Brain microvascular endothelial cell (primary cell): ENCODE measurements at regions not wholly inside any gene's neighbourhood (a gene's known extent, or its start where the extent isn't known, plus 50 kb on each side); places are given as distances from the start of the nearest gene placed in this dataset.

ENCODE experiments used
- DNase-seq: peaks from one replicate; pipeline ENCODE4 v3.0.0-alpha.2; 2020
- H3K27ac ChIP-seq: fragments of 250-450 bp; sonication (Bioruptor Pico); 2 replicates; pipeline ENCODE4 v1.5.1; 2020; ENCODE audit warnings: mild to moderate bottlenecking, moderate library complexity
- H3K27me3 ChIP-seq: fragments of 250-450 bp; sonication (Bioruptor Pico); replicated peaks from 2 replicates; pipeline ENCODE4 v1.5.1; 2020; ENCODE audit warnings: mild to moderate bottlenecking
- H3K36me3 ChIP-seq: fragments of 250-450 bp; sonication (Bioruptor Pico); replicated peaks from 2 replicates; pipeline ENCODE4 v1.5.1; 2020; ENCODE audit warnings: mild to moderate bottlenecking
- H3K4me3 ChIP-seq: 2 replicates; pipeline ENCODE4 v1.5.1; 2011; ENCODE audit warnings: low read depth, mild to moderate bottlenecking, control low read depth, low read length, moderate library complexity
- CTCF ChIP-seq: IDR thresholded peaks from 2 replicates; pipeline ENCODE4 v1.5.1; 2011; ENCODE audit warnings: low read depth, mild to moderate bottlenecking, moderate library complexity, low read length, control low read depth, inconsistent platforms; ENCODE audit errors: missing control alignments
- in situ Hi-C: cut with HindIII; loops from 2 replicates; pipeline ENCODE4 v1.10.0; 2017; ENCODE audit warnings: low sequenced_read_pairs, low pct_ligation_motif_present

GRCh38 chr1:59193443-59194093 lies 103.3 kb upstream of the FGGY start:
- no peak for DNase-seq

GRCh38 chr1:59194621-59195020 lies 102.3 kb upstream of the FGGY start:
- no peak for TF ChIP-seq CTCF
- in situ Hi-C loops, result no loop called here
- no peak for DNase-seq
- Histone ChIP-seq H3K36me3 (no peaks in the 10 kb centered on the region), H3K4me3 (no peak overlapping the region), H3K27ac (no peak overlapping the region), H3K27me3 (no peaks in the 10 kb centered on the region)

More at GRCh38 chr1:59193443-59194093, 103.3 kb upstream of the FGGY start:
- H3K36me3 ChIP-seq, result no peaks in the 10 kb centered on the region
- no peak overlapping the region for H3K4me3 ChIP-seq
- H3K27me3 ChIP-seq, result no peaks in the 10 kb centered on the region
- in situ Hi-C loops, result no loop called here
- no peak overlapping the region for H3K27ac ChIP-seq
- TF ChIP-seq CTCF, result no peak

GRCh38 chr1:59195151-59195550 lies 101.7 kb upstream of the FGGY start:
- no peak for DNase-seq
- TF ChIP-seq CTCF, result no peak
- Histone ChIP-seq H3K27me3 (no peaks in the 10 kb centered on the region), H3K4me3 (no peak overlapping the region), H3K27ac (no peak overlapping the region), H3K36me3 (no peaks in the 10 kb centered on the region)
- in situ Hi-C loops, result no loop called here

- no peak for TF ChIP-seq CTCF
- DNase-seq, result no peak
- in situ Hi-C loops, result no loop called here
- Histone ChIP-seq H3K4me3 (no peak overlapping the region), H3K27me3 (no peaks in the 10 kb centered on the region), H3K27ac (no peak overlapping the region), H3K36me3 (no peaks in the 10 kb centered on the region)
These were observed 98.3 kb upstream of the FGGY start for GRCh38 chr1:59198564-59198963.

- DNase-seq, result no peak
- in situ Hi-C loops, result no loop called here
- TF ChIP-seq CTCF, result no peak
- no peaks in the 10 kb centered on the region for H3K36me3 ChIP-seq
- no peak overlapping the region for H3K4me3 ChIP-seq
- no peak overlapping the region for H3K27ac ChIP-seq
- H3K27me3 ChIP-seq, result no peaks in the 10 kb centered on the region
These were observed 97.7 kb upstream of the FGGY start for GRCh38 chr1:59199147-59199546.
